MM.1S (cell line): ENCODE measurements at regions not wholly inside any gene's neighbourhood (a gene's known extent, or its start where the extent isn't known, plus 50 kb on each side); places are given as distances from the start of the nearest gene placed in this dataset.
"Not testable (repeated sequence)": the region's sequence is repeated elsewhere in the genome, so short reads cannot be mapped to it uniquely, and the experiment has no call there.

Experiments
- DNase-seq: peaks from one replicate; pipeline ENCODE4 v3.0.0-alpha.2; 2015
- H2AFZ ChIP-seq: fragments of 300-600 bp; sonication (generic); 2 replicates; pipeline ENCODE4 v1.6.0; 2016; ENCODE audit warnings: antibody characterized with exemption, low read length
- H3F3A ChIP-seq: fragments of 300-600 bp; sonication (generic); 2 replicates; pipeline ENCODE4 v1.6.1; 2016; ENCODE audit warnings: mild to moderate bottlenecking, antibody characterized with exemption, low read length, moderate library complexity, mixed read lengths; ENCODE audit not compliant: insufficient read depth
- H3K27ac ChIP-seq: fragments of 300-600 bp; sonication (generic); 2 replicates; pipeline ENCODE4 v1.5.1; 2016; ENCODE audit warnings: mild to moderate bottlenecking, low read length
- H3K27me3 ChIP-seq: fragments of 300-600 bp; sonication (generic); replicated peaks from 2 replicates; pipeline ENCODE4 v1.6.0; 2016; ENCODE audit warnings: low read length; ENCODE audit not compliant: insufficient read depth
- H3K36me3 ChIP-seq: fragments of 300-600 bp; sonication (generic); replicated peaks from 2 replicates; pipeline ENCODE4 v1.6.1; 2016; ENCODE audit warnings: mild to moderate bottlenecking, low read length, mixed read lengths; ENCODE audit not compliant: insufficient read depth
- H3K4me1 ChIP-seq: fragments of 300-600 bp; sonication (generic); 2 replicates; pipeline ENCODE4 v1.6.1; 2016; ENCODE audit warnings: low read length, mixed read lengths
- H3K4me2 ChIP-seq: fragments of 300-600 bp; sonication (generic); 2 replicates; pipeline ENCODE4 v1.6.0; 2016; ENCODE audit warnings: low read depth, low read length
- H3K4me3 ChIP-seq: fragments of 300-600 bp; sonication (generic); 2 replicates; pipeline ENCODE4 v1.5.1; 2016; ENCODE audit warnings: low read length, mixed read lengths
- H3K79me2 ChIP-seq: fragments of 300-600 bp; sonication (generic); 2 replicates; pipeline ENCODE4 v1.6.1; 2016; ENCODE audit warnings: mixed run types, low read length, mixed read lengths
- H3K9ac ChIP-seq: fragments of 300-600 bp; sonication (generic); 2 replicates; pipeline ENCODE4 v1.6.1; 2016; ENCODE audit warnings: low read length, mixed read lengths
- H3K9me2 ChIP-seq: fragments of 300-600 bp; sonication (generic); replicated peaks from 2 replicates; pipeline ENCODE4 v1.6.1; 2016; ENCODE audit warnings: mild to moderate bottlenecking, low read length, mixed read lengths; ENCODE audit not compliant: insufficient read depth
- H3K9me3 ChIP-seq: fragments of 300-600 bp; sonication (generic); replicated peaks from 2 replicates; pipeline ENCODE4 v1.6.1; 2016; ENCODE audit warnings: mild to moderate bottlenecking, low read length, mixed read lengths; ENCODE audit not compliant: insufficient read depth
- H4K20me1 ChIP-seq: fragments of 300-600 bp; sonication (generic); 2 replicates; pipeline ENCODE4 v1.6.1; 2016; ENCODE audit warnings: mild to moderate bottlenecking, low read length, moderate library complexity, mixed read lengths; ENCODE audit not compliant: insufficient read depth
- EZH2 ChIP-seq: fragments of 300-600 bp; sonication (generic); optimal IDR thresholded peaks from 2 replicates; pipeline ENCODE3; 2017; ENCODE audit warnings: low read depth, mild to moderate bottlenecking, antibody characterized with exemption, low read length, mixed read lengths
- EZH2phosphoT487 ChIP-seq: fragments of 300-600 bp; sonication (generic); IDR thresholded peaks from 2 replicates; pipeline ENCODE4 v1.6.1; 2018; ENCODE audit warnings: antibody characterized with exemption, low read length
- TF ChIP-seq, protein P1 (sequence below): fragments of 300-600 bp; sonication (generic); IDR thresholded peaks from 2 replicates; pipeline ENCODE4 v1.5.1; 2016; ENCODE audit warnings: antibody characterized with exemption, low read length, mixed read lengths

DNA sequence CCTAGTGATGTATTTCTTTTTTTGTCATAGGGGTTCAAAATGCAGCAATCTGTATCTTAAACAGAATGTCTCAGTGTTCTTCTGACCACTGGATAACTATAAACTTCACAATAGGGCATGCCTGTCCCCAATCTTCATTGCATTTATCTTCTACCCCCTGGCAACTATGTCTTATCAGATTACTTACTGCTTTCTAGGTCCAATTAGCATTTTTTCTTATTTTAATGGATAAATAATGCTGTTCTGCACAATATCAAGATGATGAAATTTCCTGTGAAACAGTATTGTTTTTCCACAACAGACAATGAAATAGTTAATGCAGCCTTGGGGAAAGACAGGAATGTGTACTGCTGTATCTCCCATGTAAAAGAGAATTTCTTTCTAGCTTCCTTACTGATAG lies 432.1 kb downstream of the NSUN3 start:
- Histone ChIP-seq H4K20me1 (no peaks in the 10 kb centered on the region), H3K27me3 (no peaks in the 10 kb centered on the region), H3K9ac (no peak overlapping the region), H3K27ac (no peak overlapping the region), H3K4me1 (no peaks in the 10 kb centered on the region), H2AFZ (no peak overlapping the region), H3K79me2 (no peaks in the 10 kb centered on the region), H3K9me2 (no peaks in the 10 kb centered on the region), H3F3A (no peaks in the 10 kb centered on the region), H3K4me3 (no peak overlapping the region), H3K4me2 (no peak overlapping the region), H3K36me3 (no peaks in the 10 kb centered on the region), H3K9me3 (no peaks in the 10 kb centered on the region)
- no peak for DNase-seq
- TF ChIP-seq EZH2phosphoT487: no peak
- no peak for TF ChIP-seq EZH2
- TF ChIP-seq, protein P1, sequence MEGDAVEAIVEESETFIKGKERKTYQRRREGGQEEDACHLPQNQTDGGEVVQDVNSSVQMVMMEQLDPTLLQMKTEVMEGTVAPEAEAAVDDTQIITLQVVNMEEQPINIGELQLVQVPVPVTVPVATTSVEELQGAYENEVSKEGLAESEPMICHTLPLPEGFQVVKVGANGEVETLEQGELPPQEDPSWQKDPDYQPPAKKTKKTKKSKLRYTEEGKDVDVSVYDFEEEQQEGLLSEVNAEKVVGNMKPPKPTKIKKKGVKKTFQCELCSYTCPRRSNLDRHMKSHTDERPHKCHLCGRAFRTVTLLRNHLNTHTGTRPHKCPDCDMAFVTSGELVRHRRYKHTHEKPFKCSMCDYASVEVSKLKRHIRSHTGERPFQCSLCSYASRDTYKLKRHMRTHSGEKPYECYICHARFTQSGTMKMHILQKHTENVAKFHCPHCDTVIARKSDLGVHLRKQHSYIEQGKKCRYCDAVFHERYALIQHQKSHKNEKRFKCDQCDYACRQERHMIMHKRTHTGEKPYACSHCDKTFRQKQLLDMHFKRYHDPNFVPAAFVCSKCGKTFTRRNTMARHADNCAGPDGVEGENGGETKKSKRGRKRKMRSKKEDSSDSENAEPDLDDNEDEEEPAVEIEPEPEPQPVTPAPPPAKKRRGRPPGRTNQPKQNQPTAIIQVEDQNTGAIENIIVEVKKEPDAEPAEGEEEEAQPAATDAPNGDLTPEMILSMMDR: no peak

DNA sequence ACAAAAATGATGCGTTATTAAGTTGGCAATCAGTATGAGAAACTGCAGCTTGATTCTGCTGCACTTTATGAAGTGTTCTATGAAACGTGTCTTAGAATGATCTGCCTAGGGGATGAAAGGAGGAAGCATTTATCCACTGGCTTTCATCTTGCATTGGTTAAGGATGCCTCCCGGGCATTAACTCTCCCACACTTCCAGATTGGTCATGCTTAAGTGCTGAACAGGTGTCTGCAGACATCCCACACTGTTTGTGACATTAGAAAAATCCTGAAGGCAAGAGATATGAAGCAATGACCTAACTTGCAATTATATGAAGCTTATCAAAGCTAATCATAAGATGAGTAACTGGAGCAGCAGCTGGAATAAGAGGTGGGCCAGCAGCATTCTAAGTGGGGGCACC lies 437.3 kb downstream of the NSUN3 start:
- Histone ChIP-seq H3K27ac (no peak overlapping the region), H3K27me3 (no peaks in the 10 kb centered on the region), H3K79me2 (no peaks in the 10 kb centered on the region), H3K9me2 (no peaks in the 10 kb centered on the region), H3K9ac (no peak overlapping the region), H3K4me1 (no peaks in the 10 kb centered on the region), H3K36me3 (no peaks in the 10 kb centered on the region), H3K9me3 (no peaks in the 10 kb centered on the region), H3K4me3 (no peak overlapping the region), H4K20me1 (no peaks in the 10 kb centered on the region), H3K4me2 (no peak overlapping the region), H3F3A (no peaks in the 10 kb centered on the region), H2AFZ (no peak overlapping the region)
- DNase-seq: no peak
- no peak for TF ChIP-seq EZH2phosphoT487
- TF ChIP-seq, protein P1: no peak
- no peak for TF ChIP-seq EZH2

DNA sequence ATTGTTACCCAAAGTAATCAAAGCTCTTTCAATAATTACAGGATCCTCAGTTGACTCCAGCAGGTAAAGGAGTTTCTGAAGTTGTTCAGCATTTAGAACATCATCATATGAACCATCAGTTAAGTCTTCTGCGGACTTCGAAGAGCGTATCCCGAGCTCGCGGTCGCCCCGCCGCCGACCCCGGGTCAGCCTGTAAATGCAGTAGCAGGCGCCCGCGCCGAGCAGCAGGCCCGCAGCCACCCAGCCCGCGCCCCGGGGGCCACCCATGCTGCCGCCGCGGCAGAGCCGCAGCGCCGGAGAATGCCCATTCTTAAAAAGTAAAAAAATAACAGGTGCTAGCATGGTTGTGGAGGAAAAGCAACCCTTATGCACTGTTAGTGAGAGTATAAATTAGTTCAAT lies 444.5 kb downstream of the NSUN3 start:
- H3F3A ChIP-seq, H3K9me2 ChIP-seq, H4K20me1 ChIP-seq, H2AFZ ChIP-seq, H3K36me3 ChIP-seq, H3K4me1 ChIP-seq, H3K27me3 ChIP-seq, DNase-seq, H3K79me2 ChIP-seq, H3K27ac ChIP-seq, H3K4me3 ChIP-seq, H3K4me2 ChIP-seq, H3K9ac ChIP-seq, H3K9me3 ChIP-seq: not testable (repeated sequence)

DNA sequence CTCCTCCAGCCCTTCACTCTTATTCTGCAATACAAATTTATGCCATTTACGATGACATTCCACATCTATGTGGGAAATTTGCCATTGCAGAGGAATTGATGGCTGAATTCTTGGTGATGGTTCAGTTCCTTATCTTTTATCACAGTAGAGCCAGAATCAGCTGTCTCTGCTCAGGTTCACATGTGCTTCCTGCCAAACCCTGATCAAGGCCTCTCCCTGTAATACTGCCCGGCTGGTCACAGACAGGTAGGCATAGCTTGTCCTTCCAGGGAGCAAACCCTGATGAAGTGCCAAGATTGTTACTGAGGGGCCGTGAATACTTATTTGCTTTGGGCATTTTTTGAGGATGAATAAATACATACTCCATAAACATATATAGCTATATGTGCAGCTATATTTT lies 450.0 kb downstream of the NSUN3 start:
- Histone ChIP-seq H3K9ac (no peak overlapping the region), H3K4me1 (no peaks in the 10 kb centered on the region), H3K4me2 (no peak overlapping the region), H2AFZ (no peak overlapping the region), H3K27me3 (no peaks in the 10 kb centered on the region), H3K27ac (no peak overlapping the region), H3K9me2 (no peaks in the 10 kb centered on the region), H3K79me2 (no peaks in the 10 kb centered on the region), H3K9me3 (no peaks in the 10 kb centered on the region), H3K36me3 (no peaks in the 10 kb centered on the region), H3F3A (no peaks in the 10 kb centered on the region), H4K20me1 (no peaks in the 10 kb centered on the region), H3K4me3 (no peak overlapping the region)
- DNase-seq: no peak
- TF ChIP-seq EZH2 (no peak), EZH2phosphoT487 (no peak)
- TF ChIP-seq, protein P1: no peak
